ENCODE measurements at regions not wholly inside any gene's neighbourhood (a gene's known extent, or its start where the extent isn't known, plus 50 kb on each side); places are given as distances from the start of the nearest gene placed in this dataset.

DNA sequence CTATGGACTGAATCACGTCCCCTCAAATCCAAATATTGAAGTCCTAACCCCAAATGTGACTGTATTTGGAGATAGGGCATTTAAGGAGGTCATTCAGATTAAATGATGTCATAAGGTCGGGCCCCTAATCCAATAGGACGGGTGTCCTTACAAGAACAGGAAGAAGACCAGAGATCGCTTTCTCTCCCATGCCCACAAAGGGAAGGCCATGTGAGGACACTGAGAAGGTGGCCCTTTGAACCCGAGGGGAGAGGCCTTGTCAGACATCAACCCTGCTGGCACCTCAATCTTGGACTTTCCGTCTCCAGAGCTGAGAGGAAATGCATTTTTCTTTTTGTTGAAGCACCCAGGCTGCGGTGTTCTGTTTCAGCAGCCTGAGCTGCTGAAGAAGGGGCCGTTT, 72.3 kb upstream of the KLF6 start:
- TF ChIP-seq, protein P1, sequence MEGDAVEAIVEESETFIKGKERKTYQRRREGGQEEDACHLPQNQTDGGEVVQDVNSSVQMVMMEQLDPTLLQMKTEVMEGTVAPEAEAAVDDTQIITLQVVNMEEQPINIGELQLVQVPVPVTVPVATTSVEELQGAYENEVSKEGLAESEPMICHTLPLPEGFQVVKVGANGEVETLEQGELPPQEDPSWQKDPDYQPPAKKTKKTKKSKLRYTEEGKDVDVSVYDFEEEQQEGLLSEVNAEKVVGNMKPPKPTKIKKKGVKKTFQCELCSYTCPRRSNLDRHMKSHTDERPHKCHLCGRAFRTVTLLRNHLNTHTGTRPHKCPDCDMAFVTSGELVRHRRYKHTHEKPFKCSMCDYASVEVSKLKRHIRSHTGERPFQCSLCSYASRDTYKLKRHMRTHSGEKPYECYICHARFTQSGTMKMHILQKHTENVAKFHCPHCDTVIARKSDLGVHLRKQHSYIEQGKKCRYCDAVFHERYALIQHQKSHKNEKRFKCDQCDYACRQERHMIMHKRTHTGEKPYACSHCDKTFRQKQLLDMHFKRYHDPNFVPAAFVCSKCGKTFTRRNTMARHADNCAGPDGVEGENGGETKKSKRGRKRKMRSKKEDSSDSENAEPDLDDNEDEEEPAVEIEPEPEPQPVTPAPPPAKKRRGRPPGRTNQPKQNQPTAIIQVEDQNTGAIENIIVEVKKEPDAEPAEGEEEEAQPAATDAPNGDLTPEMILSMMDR (IDR thresholded peaks at IDR 0.05; ENCODE audit: low read depth, low read length, missing control alignments), result no peak
- H3K4me3 ChIP-seq (replicated peaks; ENCODE audit: low read depth, low read length), result no peak overlapping the region
- DNase-seq (ENCODE audit: extremely low read depth, low read depth), result no peak

DNA sequence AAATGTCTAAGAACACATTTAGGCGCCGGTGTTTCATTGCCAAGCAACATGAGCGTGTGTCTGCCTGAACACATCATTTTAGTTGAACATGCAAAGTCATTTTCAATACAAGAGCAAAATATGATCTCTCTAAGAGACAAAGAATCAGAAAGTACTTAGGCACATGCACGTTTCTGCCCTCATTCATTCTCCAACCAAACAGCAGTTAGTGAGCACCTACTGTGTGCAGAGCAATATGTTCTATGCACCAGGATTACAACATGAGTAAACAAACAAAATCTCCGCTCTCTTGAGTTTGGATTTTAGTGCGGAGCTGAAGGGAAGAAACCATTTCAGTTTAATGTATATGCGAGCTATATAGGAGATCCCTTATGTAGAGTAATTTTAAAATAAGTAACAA, 71.6 kb upstream of the KLF6 start:
- H3K4me3 ChIP-seq (replicated peaks; ENCODE audit: low read depth, low read length), result no peak overlapping the region
- DNase-seq (ENCODE audit: extremely low read depth, low read depth), result no peak
- TF ChIP-seq, protein P1 (IDR thresholded peaks at IDR 0.05; ENCODE audit: low read depth, low read length, missing control alignments), result no peak

DNA sequence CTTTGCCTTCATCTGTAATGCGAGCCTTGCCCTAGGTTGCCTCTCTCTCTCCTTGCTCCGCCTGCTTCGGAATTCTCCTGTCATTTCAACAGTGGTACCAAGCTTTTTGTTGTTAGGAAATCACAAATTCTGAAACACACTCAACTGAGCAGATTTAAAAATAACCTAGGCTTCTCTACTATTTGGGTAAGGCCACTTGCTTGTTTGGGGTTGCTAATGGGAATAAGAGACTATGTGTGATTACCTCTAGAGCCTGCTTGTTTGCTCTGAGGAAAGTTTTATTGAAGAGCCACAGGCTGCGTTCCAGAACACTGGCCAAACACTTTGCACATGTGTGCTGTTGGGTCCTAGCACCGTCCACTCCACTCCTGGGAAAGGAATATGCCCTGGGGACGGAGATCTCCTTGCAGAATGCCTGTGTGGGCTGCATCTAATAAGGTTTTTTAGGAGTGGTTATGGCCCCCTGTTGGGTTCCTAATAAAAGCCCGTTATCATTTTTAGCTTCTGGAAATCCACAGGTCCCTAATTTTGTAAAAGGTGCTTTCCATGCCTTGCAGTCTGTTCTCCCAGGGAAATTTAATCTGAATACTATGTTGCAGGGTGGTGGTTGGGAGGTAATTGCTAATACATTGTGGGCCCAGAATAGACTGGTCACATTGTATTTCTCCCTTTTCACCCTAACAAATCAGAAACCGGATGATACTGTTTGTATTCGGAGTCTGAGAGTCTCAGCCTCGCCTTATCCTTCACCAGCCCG, 68.7 kb upstream of the KLF6 start:
- DNase-seq (ENCODE audit: extremely low read depth, low read depth), result peak; percentile 49
- TF ChIP-seq, protein P1 (IDR thresholded peaks at IDR 0.05; ENCODE audit: low read depth, low read length, missing control alignments), result no peak
- no peak overlapping the region for H3K4me3 ChIP-seq (replicated peaks; ENCODE audit: low read depth, low read length)

DNA sequence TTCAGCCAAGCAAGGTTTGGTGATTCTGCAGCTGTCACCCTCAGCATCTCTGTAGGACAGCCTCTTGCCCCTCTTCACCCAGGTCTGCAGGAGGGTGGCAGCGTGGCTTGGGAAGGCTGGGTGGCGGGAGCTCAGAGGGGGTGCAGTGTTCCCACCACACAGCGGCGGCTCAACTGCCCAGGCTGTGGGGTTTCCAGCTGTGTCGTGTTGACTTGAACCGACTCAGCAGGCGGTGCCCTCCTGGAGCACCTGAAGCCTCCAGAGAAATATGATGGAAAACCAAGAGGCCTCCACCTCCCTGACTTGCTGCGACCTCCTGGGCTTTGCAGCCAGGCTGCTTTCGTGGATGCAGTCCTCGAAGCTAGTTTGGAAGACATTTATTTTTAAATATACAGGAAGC, 68.0 kb upstream of the KLF6 start:
- TF ChIP-seq, protein P1 (IDR thresholded peaks at IDR 0.05; ENCODE audit: low read depth, low read length, missing control alignments), result no peak
- no peak overlapping the region for H3K4me3 ChIP-seq (replicated peaks; ENCODE audit: low read depth, low read length)
- no peak for DNase-seq (ENCODE audit: extremely low read depth, low read depth)

DNA sequence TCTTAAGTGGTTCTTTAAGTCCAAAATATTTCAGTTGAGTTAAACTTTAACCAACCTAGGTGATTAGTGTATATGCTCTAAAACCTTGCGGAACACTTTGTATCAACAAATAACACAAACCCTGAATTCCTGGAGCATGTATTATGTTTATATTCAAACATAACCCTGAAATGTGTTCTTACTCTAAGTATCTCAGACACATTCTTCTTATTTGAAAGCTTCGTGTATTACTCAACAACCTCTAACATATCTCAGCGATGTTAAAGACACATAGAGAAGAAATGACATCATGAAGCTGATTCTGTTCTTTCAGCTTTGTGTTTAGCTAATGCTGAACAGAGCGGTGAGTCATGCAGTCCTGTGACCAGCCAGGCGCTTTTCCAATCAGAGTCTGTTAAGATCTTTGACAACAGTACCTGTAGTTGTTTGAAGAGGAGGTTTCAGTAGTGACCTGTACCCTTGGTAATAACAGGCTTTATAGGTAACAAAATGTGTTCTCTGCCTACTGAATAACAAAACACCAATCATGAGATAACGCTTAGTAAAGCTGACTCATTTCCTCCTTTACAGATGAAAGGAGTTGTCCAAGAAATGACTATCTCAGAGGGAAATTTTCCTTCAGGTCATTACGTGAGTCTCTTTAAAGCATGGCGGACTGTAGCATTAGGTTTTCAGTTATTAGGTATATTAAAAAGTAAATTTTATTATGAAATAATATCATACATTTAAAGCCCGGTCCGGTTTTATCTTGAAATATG, 67.3 kb upstream of the KLF6 start:
- TF ChIP-seq, protein P1 (IDR thresholded peaks at IDR 0.05; ENCODE audit: low read depth, low read length, missing control alignments), result no peak
- no peak overlapping the region for H3K4me3 ChIP-seq (replicated peaks; ENCODE audit: low read depth, low read length)
- peak; percentile 91 for DNase-seq (ENCODE audit: extremely low read depth, low read depth)

DNA sequence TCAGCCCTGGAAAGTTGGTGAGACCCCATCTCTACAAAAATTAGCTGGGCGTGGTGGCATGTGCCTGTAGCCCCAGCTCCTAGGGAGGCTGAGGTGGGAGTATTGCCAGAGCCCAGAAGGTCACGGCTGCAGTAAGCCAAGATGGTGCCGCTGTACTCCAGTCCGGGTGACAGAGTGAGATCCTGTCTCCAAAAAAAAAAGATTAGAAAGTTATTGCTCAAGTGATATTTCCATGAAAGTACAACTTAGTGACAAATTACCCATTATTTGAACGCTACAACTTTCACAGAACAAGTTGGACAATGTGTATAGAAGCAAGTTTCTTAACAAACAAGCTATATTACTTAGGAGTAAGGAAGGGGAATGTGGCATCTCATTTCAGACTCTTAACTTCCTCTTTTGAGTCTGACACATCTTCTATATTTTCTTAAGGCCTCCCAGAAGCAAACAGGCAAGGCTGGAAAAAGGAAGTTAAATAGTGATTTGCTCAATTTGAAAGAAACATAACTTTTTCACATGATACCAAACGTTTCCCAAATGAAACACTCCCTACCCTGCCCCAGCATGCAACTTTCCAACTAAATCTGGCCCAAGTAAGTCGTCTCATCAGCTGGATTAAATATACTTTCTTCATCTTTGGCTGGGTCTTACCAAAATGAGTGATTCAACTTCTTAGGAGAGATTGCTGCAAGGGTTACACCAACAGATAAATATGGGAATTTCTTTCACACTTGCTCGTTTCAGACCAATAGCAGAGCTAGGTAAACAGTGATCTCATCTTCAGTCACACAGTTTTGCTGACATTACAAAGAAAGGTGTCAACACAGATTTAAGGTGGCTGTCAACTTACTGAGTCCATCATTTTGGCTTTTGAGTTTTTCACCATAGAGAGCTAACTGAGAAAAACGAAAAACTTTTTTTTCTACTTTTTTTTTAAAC, 66.3 kb upstream of the KLF6 start:
- TF ChIP-seq, protein P1 (IDR thresholded peaks at IDR 0.05; ENCODE audit: low read depth, low read length, missing control alignments), result no peak
- no peak for DNase-seq (ENCODE audit: extremely low read depth, low read depth)
- H3K4me3 ChIP-seq (replicated peaks; ENCODE audit: low read depth, low read length), result no peak overlapping the region
